WTC11 (cell line): ENCODE measurements at regions not wholly inside any gene's neighbourhood (a gene's known extent, or its start where the extent isn't known, plus 50 kb on each side); places are given as distances from the start of the nearest gene placed in this dataset.

Experiments used
- ATF2 ChIP-seq: sonication (generic); formaldehyde crosslinking; IDR thresholded peaks from 2 replicates; pipeline ENCODE4 v1.8.1; 2022; ENCODE audit warnings: low read depth, missing genetic modification reagents, borderline replicate concordance
- CBFB ChIP-seq: sonication (generic); formaldehyde crosslinking; IDR thresholded peaks from 2 replicates; pipeline ENCODE4 v1.8.1; 2022; ENCODE audit warnings: mild to moderate bottlenecking, low read depth, missing genetic modification reagents
- CTCF ChIP-seq: fragments of 200-600 bp; IDR thresholded peaks from 2 replicates; pipeline ENCODE4 v1.8.0; 2022; ENCODE audit warnings: antibody characterized with exemption
- ETV6 ChIP-seq: sonication (generic); formaldehyde crosslinking; IDR thresholded peaks from 2 replicates; pipeline ENCODE4 v1.8.1; 2022; ENCODE audit warnings: mild to moderate bottlenecking, missing genetic modification reagents
- FOXJ3 ChIP-seq: sonication (generic); formaldehyde crosslinking; IDR thresholded peaks from 2 replicates; pipeline ENCODE4 v1.9.0; 2021; ENCODE audit warnings: missing genetic modification reagents, mild to moderate bottlenecking, borderline replicate concordance
- MLX ChIP-seq: sonication (generic); formaldehyde crosslinking; IDR thresholded peaks from 2 replicates; pipeline ENCODE4 v1.8.1; 2023; ENCODE audit warnings: mild to moderate bottlenecking, missing genetic modification reagents, moderate library complexity
- NFYB ChIP-seq: sonication (generic); formaldehyde crosslinking; conservative IDR thresholded peaks from 2 replicates; pipeline ENCODE4 v1.8.0; 2022; ENCODE audit warnings: low read depth, missing genetic modification reagents
- TP53 ChIP-seq: sonication (generic); formaldehyde crosslinking; IDR thresholded peaks from 2 replicates; pipeline ENCODE4 v1.8.1; 2023; ENCODE audit warnings: mild to moderate bottlenecking, missing genetic modification reagents
- USF1 ChIP-seq: sonication (generic); formaldehyde crosslinking; IDR thresholded peaks from 2 replicates; pipeline ENCODE4 v1.8.0; 2022; ENCODE audit warnings: mild to moderate bottlenecking, missing genetic modification reagents
- USF2 ChIP-seq: sonication (generic); formaldehyde crosslinking; IDR thresholded peaks from 2 replicates; pipeline ENCODE4 v1.8.1; 2023; ENCODE audit warnings: mild to moderate bottlenecking, missing genetic modification reagents, moderate library complexity
- ZMAT4 ChIP-seq: fragments of 250-450 bp; sonication (Bioruptor Pico); IDR thresholded peaks from 2 replicates; pipeline ENCODE4 v1.9.0; 2021; ENCODE audit warnings: mild to moderate bottlenecking
- ZNF512 ChIP-seq: sonication (generic); formaldehyde crosslinking; IDR thresholded peaks from 2 replicates; pipeline ENCODE4 v1.8.1; 2022; ENCODE audit warnings: missing genetic modification reagents, borderline replicate concordance

- TF ChIP-seq CTCF, result no peak
- no peak for TF ChIP-seq ETV6
- TF ChIP-seq CBFB (CRISPR knock-in tag), result no peak
- TF ChIP-seq ZNF512 (CRISPR knock-in tag), result no peak
- TF ChIP-seq MLX (CRISPR knock-in tag), result no peak
- TF ChIP-seq FOXJ3 (CRISPR knock-in tag), result no peak
- TF ChIP-seq TP53 (CRISPR knock-in tag), result no peak
- no peak for TF ChIP-seq ZMAT4
- no peak for TF ChIP-seq USF1 (CRISPR knock-in tag)
- no peak for TF ChIP-seq USF2 (CRISPR knock-in tag)
- TF ChIP-seq NFYB, result no peak
- no peak for TF ChIP-seq ATF2
Observed at GRCh38 chr2:145018502-145018901, 498.6 kb upstream of the ZEB2 start.
